Umbilical cord (tissue), 1 donor: ENCODE measurements at regions not wholly inside any gene's neighbourhood (a gene's known extent, or its start where the extent isn't known, plus 50 kb on each side); places are given as distances from the start of the nearest gene placed in this dataset.

ENCODE experiments used
- DNase-seq: peaks from one replicate; pipeline ENCODE4 v3.0.0-alpha.2; 2015; ENCODE audit warnings: low spot score

DNA sequence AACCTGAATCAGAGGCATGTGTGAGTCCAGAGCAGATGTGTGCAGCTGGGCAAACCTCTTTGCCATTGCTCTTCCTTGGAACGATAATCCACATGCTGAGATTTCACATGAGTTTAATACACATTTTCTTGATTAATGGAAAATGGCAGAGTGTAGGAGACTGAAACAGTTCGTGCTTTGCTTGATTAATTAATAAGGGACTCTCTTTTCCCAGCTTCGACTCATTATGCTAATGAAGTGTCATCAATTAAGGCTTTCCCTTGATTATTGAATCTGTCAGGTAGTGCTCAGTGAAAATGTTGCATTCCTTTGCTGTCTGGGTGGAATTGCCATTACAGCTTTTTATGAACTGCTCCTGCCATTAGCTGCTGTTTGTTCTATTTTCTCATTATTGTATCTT lies 487.7 kb upstream of the NOVA1 start:
- DNase-seq = no peak

DNA sequence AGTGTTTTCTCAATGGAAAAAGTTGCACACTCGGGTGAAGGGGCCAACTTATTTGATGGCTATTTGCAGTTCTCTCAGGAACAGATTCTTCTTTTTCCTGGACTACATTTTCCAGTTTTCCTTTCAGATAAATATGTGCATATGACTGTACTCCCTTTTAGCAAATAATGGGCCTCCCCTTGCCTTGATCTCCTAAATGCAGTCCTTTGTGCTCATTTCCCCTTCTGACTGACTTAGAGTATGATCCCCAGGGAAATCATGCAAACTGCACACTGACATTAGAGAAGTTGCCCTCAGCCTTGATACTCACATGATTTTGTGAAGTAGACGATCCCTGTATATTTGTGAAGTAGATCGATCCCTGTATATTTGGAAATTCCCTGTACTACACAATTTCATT lies 492.9 kb upstream of the NOVA1 start:
- no peak for DNase-seq

DNA sequence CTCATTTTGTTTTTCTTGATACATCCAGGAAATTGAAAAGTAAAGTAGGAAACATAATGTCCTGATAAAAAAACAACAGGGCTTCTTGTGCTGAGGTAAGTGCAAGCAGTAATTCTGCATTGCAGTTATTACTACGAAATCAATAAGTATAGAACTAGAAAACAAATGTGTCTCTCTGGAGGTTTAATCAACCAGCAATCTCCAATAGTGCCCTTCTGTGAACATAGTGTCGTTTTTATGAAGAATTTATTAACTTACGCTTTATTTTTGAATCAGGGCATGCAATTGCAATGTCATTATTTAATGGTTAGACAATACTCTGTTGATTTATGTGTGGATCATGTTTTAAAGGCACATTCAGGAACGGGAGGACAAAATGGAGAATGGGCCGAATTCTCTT lies 494.1 kb upstream of the NOVA1 start:
- DNase-seq = no peak

DNA sequence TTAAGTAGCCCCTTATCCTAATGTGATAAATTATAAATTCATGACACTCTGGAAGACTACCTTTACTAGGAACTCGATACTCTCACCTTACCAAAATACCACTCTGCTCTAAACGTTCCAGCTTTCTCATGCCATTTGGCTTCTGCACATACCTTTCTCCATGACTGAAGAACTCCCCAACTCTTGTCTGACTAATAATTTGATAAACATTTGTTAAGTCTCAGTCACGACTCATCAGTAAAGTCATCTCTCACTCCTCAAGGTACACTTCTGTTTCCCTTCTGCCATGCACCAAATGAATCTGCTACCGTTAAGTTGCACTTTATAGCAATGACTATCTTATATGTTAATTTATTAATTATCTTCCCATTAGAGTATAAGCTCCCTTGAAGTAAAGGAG lies 498.3 kb upstream of the NOVA1 start:
- no peak for DNase-seq

DNA sequence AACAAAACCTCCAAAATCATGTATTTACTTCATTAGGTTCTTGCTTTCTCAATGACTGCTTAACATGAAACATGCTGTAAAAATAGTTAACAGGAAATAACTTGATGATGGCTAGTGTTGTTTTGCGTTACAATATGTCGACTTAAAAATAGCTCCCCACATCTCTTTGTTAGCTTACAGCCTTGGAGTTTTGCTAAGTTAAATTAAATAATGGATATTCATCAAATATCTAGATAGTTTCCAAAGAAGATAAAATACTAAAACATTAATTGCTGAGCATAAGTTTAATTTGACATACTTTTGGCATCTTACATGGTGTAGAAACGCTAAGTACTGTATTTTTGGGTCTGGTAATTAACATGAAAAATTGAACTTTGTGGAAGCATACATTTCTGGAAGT lies 500.6 kb upstream of the NOVA1 start:
- DNase-seq = no peak

DNA sequence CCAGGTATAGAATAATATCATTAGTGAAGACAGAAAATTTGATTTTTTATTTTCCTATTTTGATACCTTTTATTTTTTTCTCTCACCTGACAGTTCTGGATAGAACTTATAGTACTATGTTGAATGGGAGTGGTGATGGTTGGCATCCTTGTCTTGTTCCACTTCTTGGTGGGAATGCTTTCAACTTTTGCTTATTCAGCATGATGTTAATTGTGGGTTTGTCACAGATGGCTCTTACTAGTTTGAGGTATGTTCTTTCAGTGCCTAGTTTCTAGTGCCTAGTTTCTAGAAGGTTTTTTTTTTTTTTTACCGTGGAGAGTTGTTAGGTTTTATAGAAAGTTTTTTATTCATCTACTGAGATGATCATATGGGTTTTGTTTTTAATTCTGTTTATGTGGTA lies 516.3 kb upstream of the NOVA1 start:
- no peak for DNase-seq

DNA sequence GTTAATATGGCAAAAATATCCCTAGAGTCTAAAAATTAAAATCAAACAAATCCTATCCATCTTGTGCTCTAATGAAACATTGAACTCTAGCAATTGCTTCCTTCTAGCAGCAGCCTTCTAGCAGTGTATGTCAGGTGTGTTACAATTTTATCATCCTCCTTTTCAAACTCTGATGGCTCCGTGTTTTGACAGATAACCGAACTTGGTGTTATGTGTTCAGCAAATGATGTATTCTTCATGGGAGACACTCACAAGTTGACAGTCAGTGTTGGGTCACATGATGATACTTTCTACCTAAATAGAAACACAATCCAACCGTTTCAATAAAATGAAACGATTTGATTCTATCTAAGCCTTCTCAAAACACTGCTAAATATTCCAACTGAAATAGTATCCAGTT lies 525.3 kb upstream of the NOVA1 start:
- no peak for DNase-seq

DNA sequence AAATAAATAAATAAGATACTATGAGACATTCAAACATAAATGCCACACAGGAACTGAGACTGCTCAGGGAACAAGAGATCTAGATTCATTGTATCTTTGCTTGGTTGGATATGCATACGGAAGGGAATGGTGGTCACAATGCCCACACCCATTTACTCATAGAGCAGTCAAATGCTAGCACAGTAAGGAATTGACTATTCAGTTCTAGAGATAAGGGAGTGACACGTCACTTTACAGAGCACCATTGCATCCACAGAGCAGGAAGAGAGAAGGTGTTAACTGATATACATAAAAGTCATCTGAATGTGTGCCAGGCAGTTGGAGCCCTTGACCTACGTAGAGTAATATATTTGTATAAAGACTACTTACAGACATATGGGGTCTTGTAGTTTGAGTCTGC lies 530.0 kb upstream of the NOVA1 start:
- DNase-seq = no peak

DNA sequence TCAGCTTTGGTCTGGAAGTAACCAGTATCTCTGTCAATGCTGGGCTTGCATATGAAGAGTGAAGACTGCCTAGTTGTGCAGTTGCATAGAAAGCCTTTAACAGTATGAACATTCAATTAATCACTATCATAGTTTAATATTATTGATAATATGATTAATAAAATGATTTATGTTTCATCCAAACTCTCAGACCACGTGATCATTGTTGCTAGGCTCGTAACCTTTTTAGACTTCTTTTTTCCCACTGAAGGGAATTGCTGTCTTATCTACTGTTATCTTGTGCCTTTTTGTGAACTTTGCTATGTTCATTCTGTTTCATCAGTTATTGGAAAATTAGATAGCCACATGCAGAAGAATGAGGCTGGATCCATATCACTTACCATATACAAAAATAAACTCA lies 536.4 kb upstream of the NOVA1 start:
- DNase-seq = no peak

DNA sequence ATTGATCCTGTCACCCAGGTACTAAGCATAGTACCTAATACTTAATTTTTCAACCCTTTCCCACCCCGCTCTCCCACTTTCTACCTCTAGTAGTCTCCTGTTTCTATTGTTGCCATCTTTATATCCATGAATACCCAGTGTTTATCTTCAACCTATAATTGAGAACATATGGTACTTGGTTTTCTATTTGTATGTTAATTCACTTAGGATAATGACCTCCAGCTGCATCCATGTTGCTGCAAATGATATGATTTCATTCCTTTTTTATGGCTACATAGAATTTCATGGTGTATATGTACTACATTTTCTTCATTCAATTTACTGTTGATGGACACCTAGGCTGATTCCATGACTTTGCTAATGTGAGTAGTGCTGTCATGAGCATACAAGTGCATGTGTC lies 547.3 kb upstream of the NOVA1 start:
- no peak for DNase-seq

DNA sequence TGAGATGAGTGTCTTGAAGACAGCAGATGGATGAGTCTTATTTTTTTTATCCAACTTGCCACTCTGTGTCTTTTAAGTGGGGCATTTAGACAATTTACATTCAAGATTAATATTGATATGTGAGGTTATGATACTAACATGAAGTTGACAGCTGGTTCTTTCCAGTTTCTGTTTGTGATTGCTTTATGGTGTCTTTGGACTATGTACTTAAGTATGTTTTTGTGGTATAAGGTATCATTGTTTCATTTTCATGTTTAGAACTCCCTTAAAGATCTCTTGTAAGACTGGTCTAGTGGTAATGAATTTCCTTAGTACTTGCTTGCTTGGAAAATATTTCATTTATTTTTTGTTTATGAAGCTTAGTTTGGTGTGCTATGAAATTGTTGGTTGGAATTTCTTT lies 550.3 kb upstream of the NOVA1 start:
- no peak for DNase-seq

DNA sequence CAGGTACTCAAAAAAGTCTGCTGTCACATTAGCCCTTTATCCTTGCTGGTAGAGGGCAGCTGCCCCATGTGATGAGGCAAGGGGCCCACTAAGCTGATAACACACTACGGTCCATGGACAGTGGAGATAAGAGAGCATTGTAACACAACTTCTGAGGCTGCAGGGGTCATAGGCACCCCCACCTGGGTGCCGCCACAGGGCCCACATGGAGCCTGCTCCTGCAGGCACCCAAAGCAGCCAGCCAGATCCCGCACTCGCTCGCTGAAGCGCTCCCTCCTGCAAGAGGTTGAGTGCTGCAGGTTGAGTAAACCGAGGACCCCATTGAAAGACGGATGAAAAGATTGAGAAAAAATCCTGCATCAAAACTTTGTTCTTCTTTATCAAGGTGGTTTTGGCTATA lies 566.3 kb upstream of the NOVA1 start:
- no peak for DNase-seq

DNA sequence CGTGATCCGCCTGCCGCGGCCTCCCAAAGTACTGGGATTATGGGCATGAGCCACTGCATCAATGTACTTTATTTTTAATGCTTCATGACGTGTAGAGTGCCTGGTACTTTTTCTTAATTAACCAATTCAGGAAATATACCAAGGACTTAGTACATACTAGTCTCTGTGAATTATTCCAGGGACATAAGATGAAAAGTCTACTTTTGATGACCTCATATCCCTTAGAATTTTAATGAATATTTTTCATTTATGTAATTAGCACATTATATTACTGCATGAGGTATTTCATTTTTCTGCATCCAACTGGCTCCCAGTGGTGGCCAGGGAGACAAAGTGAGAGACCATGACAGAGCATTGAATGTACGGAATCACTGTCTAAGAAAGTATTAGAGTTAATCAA lies 577.7 kb upstream of the NOVA1 start:
- no peak for DNase-seq

DNA sequence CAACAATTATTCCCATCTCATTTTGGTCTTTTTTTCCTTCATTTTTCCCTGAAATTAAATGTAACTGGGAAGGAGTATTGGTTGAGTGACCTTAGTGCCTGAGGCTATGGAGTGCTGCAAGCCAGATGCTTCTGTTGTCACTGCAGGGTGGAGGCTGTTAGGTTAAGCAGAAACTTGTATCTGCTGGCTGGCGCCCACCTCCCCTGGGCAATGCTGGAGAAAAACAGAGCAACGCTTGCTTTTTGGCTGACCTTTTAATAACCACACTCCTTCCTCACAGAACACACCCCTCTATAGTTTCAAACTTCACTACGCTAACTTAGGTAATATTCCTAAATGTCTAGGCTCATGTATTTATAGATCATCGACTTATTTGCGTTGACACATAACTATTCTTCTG lies 583.5 kb upstream of the NOVA1 start:
- no peak for DNase-seq

DNA sequence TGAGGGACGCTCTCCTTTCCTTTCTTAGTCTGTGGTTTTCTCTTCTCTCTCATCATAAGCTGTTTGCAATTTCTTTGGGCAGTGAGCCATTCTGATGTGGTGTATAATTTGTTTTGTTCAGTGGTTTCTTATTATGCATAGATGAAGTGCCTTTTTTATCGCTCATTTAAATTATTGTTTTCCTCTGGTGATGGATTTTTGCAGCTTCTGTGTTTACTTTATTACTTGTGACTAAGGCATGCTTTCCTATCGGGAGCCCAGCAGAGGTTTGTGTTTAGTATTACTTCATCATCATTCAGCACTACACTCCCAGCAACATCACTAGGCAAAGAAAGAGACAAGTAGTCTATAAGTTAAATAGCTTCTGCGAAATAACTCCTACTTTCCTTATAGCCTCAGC lies 586.6 kb upstream of the NOVA1 start:
- no peak for DNase-seq

DNA sequence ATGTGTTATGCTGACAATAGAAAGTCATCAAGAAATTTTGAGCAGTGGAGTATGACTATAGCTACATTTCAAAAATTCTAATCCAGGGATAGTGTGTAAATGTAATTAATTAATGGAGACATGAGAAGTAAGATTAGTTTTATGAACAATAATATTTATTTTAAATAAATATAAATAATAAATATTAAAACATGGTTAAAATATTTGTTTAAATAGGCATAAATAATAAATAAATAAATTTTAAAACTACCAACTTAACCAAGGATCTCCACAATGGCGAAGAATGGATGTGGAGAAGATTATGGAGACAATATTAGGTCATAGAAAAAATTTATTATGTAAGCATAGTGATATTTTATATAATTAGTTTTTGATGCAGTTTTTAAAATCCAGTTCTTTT lies 588.2 kb upstream of the NOVA1 start:
- no peak for DNase-seq

DNA sequence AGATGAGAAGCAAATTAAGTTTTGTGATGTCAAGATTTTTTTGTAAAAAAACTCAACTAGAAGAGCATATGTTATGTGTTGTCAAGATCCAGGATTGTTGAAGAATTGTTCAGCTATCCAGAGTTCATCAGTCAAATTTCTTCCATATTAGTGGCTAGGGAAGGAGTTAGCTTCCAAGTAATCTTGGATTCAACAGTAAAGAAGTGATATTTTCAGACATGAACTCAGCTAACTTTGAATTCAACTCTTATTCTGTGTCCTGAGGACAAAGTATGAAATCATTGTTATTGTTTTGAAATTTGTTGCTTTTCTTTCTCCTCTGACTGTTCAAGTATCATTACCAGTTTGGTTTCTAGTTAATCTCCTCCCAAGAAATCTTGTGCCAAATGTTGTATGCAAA lies 589.3 kb upstream of the NOVA1 start:
- no peak for DNase-seq

DNA sequence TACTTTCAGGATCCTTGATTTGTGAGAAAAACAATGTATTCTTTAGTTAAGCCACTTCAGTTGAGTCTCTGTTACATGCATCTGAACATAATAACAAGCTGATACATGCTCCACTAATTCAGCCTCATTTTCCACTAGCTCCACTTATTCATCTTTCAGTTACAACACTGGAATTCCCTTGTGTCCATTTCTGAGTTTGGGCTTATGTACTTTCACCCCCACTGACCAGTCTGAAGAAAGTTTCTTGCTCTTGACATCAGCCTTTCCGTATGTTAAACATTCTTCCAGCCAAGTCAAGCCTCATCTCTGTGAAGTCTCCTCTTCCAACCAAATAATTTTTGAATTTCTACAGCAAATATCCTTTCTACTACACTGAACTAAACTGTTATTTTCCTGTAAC lies 592.5 kb upstream of the NOVA1 start:
- no peak for DNase-seq

DNA sequence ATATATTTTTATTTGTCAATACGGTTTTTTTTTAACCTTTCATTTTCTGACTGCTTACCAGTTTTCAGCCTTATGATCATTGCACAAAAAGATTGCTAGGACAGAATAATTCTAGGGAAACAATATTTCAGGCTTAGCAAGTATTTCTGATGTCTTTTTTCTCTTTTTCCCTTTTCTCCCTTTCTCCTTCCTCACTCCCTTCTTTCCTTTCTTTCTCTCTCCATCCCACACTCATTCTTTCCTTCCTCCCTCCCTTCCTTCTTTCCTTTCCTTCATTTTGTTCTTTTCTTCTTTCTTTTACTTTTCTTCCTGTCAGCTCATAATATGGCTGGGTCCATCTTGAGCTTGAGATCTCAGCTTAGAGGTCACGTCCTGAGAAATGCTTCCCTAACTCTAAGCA lies 601.4 kb upstream of the NOVA1 start:
- no peak for DNase-seq

DNA sequence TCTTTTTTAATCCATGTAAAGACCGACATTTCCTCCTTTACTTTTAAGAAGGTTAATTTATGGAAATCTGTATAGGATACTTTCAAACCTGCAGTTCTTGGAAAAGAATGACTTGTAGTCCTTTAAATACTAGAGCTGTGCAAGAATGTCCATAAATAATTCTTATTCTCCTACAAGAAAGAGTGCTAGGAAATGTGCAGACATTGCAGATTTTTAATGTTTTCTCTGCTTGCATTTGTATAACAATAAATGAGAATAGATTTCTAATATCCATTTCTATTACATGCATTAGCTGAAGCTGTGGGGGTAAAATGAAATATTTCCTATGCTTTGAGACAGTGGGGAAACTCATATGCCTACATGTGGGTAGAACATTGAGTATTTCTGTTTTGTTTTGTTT lies 607.2 kb upstream of the NOVA1 start:
- DNase-seq = no peak

DNA sequence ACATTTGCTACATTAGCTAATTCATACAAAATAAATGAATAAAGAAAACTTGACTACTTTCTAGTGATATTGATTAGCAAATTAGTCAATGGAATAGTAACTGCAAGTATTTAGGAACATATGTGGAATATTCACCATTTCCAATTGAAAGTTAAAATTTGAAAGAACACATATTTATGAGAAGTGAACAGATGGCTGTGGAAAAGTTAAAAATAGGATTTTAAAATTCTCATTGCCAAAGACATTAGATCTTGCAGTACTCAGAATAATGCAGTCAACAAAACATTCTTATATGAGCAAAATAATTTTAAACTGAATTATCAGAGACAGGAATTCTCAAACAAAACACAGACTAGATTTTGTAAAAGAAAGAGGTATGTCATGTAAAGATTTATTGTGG lies 613.9 kb upstream of the NOVA1 start:
- no peak for DNase-seq

DNA sequence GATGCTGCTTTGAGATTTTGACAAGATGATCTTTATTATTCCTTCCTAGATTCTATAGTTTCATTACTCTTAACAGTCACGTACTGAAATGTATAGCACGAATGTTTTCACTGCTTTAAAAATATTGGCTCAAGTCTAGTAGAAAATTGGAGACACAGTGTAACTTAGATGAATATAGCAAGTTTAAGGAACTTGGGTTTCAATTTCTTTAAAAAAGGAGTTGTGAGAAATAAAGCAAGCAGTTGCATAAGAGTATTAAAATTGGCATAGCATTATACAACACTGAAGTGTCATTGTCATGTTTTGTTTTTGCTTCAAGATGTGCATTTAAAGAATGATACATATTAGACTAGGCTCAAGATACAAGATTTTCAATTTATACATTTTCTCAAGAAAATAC lies 624.8 kb upstream of the NOVA1 start:
- DNase-seq = no peak

DNA sequence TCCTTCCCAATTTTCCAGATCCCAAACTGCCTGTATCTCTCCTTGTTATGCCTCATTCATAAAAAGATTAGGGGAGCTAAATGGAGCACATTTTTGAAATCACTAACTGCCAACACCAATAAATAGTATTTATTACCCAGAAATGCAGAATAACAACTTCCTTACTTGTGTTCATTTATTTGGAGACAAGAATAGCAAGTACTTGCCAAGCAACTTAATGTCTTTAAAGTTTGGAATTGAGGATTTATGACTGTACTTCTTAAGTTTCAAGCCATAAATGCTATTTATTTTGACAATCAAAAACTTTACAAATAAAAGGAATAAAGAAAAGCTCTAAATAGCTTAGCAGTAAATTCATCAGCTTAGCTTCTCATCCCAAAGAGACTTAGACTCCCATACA lies 626.1 kb upstream of the NOVA1 start:
- DNase-seq = no peak

DNA sequence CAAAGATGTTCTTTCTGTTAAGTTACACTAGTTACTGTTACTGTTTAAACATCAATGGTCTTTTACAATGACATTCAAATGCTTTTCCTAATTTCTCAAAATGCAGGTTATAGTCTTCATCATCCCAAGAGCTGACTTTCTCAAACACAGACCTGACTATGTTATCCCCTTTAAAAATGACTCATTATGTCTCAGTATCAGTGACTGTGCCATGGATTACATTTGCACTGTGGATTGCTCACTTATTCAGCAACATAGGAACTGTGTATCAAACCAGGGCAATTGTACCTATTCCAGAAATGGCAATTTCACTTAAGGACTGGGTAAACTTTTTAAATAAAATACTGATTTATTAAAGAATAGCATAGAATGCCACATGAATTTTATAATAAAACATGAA lies 630.2 kb upstream of the NOVA1 start:
- no peak for DNase-seq

DNA sequence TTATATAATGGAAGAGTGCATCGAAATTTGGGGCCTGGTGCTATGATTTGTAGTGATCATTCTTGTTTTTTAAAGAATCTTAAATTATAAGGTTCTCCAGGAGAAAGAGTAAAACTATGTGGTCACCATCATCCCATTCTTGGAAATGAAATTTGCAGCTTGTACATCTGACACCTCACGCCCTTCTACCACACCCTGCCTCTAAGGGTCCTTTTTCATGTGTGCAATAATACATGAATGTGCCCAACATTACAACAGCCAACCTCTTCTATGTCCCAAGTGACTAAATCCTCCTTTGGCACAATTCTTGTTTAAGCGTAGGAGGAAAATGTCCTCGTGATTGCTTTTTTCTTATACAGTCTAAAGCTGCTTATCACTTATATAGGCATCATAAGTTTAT lies 636.5 kb upstream of the NOVA1 start:
- DNase-seq = no peak
